ENCODE measurements at regions not wholly inside any gene's neighbourhood (a gene's known extent, or its start where the extent isn't known, plus 50 kb on each side); places are given as distances from the start of the nearest gene placed in this dataset.
"Not testable (repeated sequence)": the region's sequence is repeated elsewhere in the genome, so short reads cannot be mapped to it uniquely, and the experiment has no call there.

GRCh38 chr22:12613199-12613598 is 2914.8 kb upstream of the OR11H1 start:
- Mint-ChIP-seq H3K4me3 (no peak overlapping the region), H3K4me1 (no peaks in the 10 kb centered on the region), H3K27me3 (ENCODE audit: low read depth) (no peaks in the 10 kb centered on the region), H3K36me3 (ENCODE audit: low read depth) (no peaks in the 10 kb centered on the region), H3K27ac (no peak overlapping the region), H3K9me3 (peaks cover 50% of the 10 kb centered on the region)
- no peak for TF ChIP-seq CTCF (IDR thresholded peaks at IDR 0.05; ENCODE audit: unreplicated experiment in 3 of 3)

- H3K27me3 Mint-ChIP-seq (ENCODE audit: low read depth); H3K36me3 Mint-ChIP-seq (ENCODE audit: low read depth); H3K4me1 Mint-ChIP-seq; H3K27ac Mint-ChIP-seq; H3K4me3 Mint-ChIP-seq: not testable (repeated sequence)
- H3K9me3 Mint-ChIP-seq: peaks cover 50% of the 10 kb centered on the region
These were observed 2914.1 kb upstream of the OR11H1 start for GRCh38 chr22:12613907-12614306.

DNA sequence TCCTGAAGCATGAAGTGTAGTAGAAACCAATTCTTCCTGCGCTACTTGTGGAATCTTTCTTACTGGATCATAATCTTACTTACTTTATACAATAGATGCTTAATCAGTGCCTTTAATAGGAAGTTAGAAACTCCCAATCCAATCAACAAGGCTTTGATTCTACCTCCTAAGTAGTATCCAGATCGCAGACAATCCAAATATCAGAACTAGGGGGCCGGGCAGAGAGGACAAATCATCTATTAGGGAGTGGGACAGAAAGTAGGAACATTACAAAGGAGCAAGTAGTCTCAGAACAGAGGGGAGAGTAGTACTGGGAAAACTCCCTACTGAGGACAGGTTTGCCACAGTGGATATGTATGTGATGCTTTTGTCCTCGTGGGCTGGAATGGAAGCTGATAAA is 2901.1 kb upstream of the OR11H1 start:
- H3K36me3 Mint-ChIP-seq (ENCODE audit: low read depth); H3K4me3 Mint-ChIP-seq; H3K27me3 Mint-ChIP-seq (ENCODE audit: low read depth); H3K4me1 Mint-ChIP-seq; H3K27ac Mint-ChIP-seq: not testable (repeated sequence)
- H3K9me3 Mint-ChIP-seq: peaks cover 43% of the 10 kb centered on the region

GRCh38 chr22:12629815-12630214 is 2898.2 kb upstream of the OR11H1 start:
- H3K9me3 Mint-ChIP-seq: peaks cover 44% of the 10 kb centered on the region
- not testable (repeated sequence) for H3K27me3 Mint-ChIP-seq (ENCODE audit: low read depth); H3K27ac Mint-ChIP-seq; H3K4me1 Mint-ChIP-seq; H3K36me3 Mint-ChIP-seq (ENCODE audit: low read depth); H3K4me3 Mint-ChIP-seq

- not testable (repeated sequence) for H3K36me3 Mint-ChIP-seq (ENCODE audit: low read depth); H3K27ac Mint-ChIP-seq; H3K4me1 Mint-ChIP-seq; H3K27me3 Mint-ChIP-seq (ENCODE audit: low read depth); H3K4me3 Mint-ChIP-seq
- peaks cover 54% of the 10 kb centered on the region for H3K9me3 Mint-ChIP-seq
These were observed 2897.0 kb upstream of the OR11H1 start for GRCh38 chr22:12630965-12631364.

- H3K9me3 Mint-ChIP-seq: peaks cover 59% of the 10 kb centered on the region
- H3K36me3 Mint-ChIP-seq (ENCODE audit: low read depth); H3K27ac Mint-ChIP-seq: not testable (repeated sequence)
These were observed 2890.3 kb upstream of the OR11H1 start for GRCh38 chr22:12637566-12638166.

DNA sequence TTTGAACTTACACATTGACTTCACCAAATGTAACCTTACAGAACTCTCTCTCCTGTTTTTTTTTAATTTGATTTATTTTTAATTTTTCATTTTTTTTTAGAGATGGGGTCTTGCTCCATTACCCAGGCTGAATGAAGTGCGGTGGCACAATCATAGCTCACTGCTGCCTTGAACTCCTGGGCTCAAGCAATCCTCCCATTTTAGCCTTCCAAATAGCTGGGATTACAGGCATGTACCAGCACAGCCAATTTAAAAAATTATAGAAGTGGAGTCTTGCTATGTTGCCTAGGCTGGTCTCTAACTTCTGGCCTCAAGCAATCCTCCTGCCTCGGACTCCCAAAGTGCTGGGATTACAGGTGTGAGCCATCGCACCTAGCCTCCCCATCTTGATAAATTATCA is 2889.7 kb upstream of the OR11H1 start:
- H3K27me3 Mint-ChIP-seq (ENCODE audit: low read depth); H3K36me3 Mint-ChIP-seq (ENCODE audit: low read depth); H3K4me1 Mint-ChIP-seq; H3K27ac Mint-ChIP-seq; H3K4me3 Mint-ChIP-seq: not testable (repeated sequence)
- peaks cover 57% of the 10 kb centered on the region for H3K9me3 Mint-ChIP-seq

More at GRCh38 chr22:12637566-12638166, 2890.3 kb upstream of the OR11H1 start:
- H3K27me3 Mint-ChIP-seq (ENCODE audit: low read depth); H3K4me3 Mint-ChIP-seq; H3K4me1 Mint-ChIP-seq: not testable (repeated sequence)

Measured in nephron (organoid).